Posterior vena cava (tissue), 2 donors: ENCODE measurements at regions not wholly inside any gene's neighbourhood (a gene's known extent, or its start where the extent isn't known, plus 50 kb on each side); places are given as distances from the start of the nearest gene placed in this dataset.
"Not testable (repeated sequence)": the region's sequence is repeated elsewhere in the genome, so short reads cannot be mapped to it uniquely, and the experiment has no call there.

Experiments used
- DNase-seq: peaks from one replicate; pipeline ENCODE4 v3.0.0-alpha.2; 2020; ENCODE audit warnings: low spot score
- intact Hi-C, 2 donors: fragments of 100-400 bp; cut with DNase I; formaldehyde crosslinking; loops; one replicate each; pipeline versions ENCODE4 v1.14.1 to v1.14.2; 2022 to 2023
- donor health status: DM: yes; HTN: yes; CAD: no.
- donor health status: DM: yes; HTN: yes; CAD: no.

GRCh38 chr7:145697412-145698107 is 419.0 kb upstream of the CNTNAP2 start:
- DNase-seq, intact Hi-C loops: not testable (repeated sequence)

GRCh38 chr7:145696071-145696470 is 420.5 kb upstream of the CNTNAP2 start:
- DNase-seq: no peak
- intact Hi-C loops: no loop called here

- no peak for DNase-seq
- intact Hi-C loops: no loop called here
These were observed 424.2 kb upstream of the CNTNAP2 start for GRCh38 chr7:145692237-145692950.

- no peak for DNase-seq
- intact Hi-C loops: no loop called here
These were observed 425.2 kb upstream of the CNTNAP2 start for GRCh38 chr7:145691377-145691914.

GRCh38 chr7:145681646-145682045 is 435.0 kb upstream of the CNTNAP2 start:
- intact Hi-C loops: no loop called here
- no peak for DNase-seq

GRCh38 chr7:145681159-145681558 is 435.4 kb upstream of the CNTNAP2 start:
- intact Hi-C loops: no loop called here
- DNase-seq: no peak

GRCh38 chr7:145665499-145666258 is 450.9 kb upstream of the CNTNAP2 start:
- intact Hi-C loops: no loop called here
- DNase-seq: no peak

- DNase-seq: no peak
- intact Hi-C loops: no loop called here
These were observed 460.9 kb upstream of the CNTNAP2 start for GRCh38 chr7:145655666-145656065.

GRCh38 chr7:145645135-145645515 is 471.5 kb upstream of the CNTNAP2 start:
- DNase-seq: no peak
- intact Hi-C loops: no loop called here

GRCh38 chr7:145644426-145645134 is 472.0 kb upstream of the CNTNAP2 start:
- no peak for DNase-seq
- intact Hi-C loops: no loop called here

- intact Hi-C loops: no loop called here
- DNase-seq: no peak
These were observed 472.6 kb upstream of the CNTNAP2 start for GRCh38 chr7:145643981-145644380.

GRCh38 chr7:145633513-145633912 is 483.1 kb upstream of the CNTNAP2 start:
- DNase-seq: no peak
- intact Hi-C loops: no loop called here

- intact Hi-C loops: no loop called here
- DNase-seq: no peak
These were observed 492.0 kb upstream of the CNTNAP2 start for GRCh38 chr7:145624618-145625017.

GRCh38 chr7:145605963-145606362 is 510.6 kb upstream of the CNTNAP2 start:
- DNase-seq: no peak
- intact Hi-C loops: no loop called here

- DNase-seq: no peak
- intact Hi-C loops: no loop called here
These were observed 517.2 kb upstream of the CNTNAP2 start for GRCh38 chr7:145599376-145599775.

GRCh38 chr7:145584401-145584800 is 532.2 kb upstream of the CNTNAP2 start:
- DNase-seq: no peak
- intact Hi-C loops: no loop called here

- DNase-seq: peak; percentile 77
- intact Hi-C loops: no loop called here
These were observed 533.8 kb upstream of the CNTNAP2 start for GRCh38 chr7:145582742-145583303.

- DNase-seq: no peak
- intact Hi-C loops: no loop called here
These were observed 558.8 kb upstream of the CNTNAP2 start for GRCh38 chr7:145557805-145558204.

GRCh38 chr7:145543242-145543641 is 573.4 kb upstream of the CNTNAP2 start:
- intact Hi-C loops: no loop called here
- DNase-seq: no peak
